MM.1S (cell line): ENCODE measurements at regions not wholly inside any gene's neighbourhood (a gene's known extent, or its start where the extent isn't known, plus 50 kb on each side); places are given as distances from the start of the nearest gene placed in this dataset.

Source experiments
- EZH2 ChIP-seq: fragments of 300-600 bp; sonication (generic); optimal IDR thresholded peaks from 2 replicates; pipeline ENCODE3; 2017; ENCODE audit warnings: low read depth, mild to moderate bottlenecking, antibody characterized with exemption, low read length, mixed read lengths
- EZH2phosphoT487 ChIP-seq: fragments of 300-600 bp; sonication (generic); IDR thresholded peaks from 2 replicates; pipeline ENCODE4 v1.6.1; 2018; ENCODE audit warnings: antibody characterized with exemption, low read length
- TF ChIP-seq, protein P1 (sequence below): fragments of 300-600 bp; sonication (generic); IDR thresholded peaks from 2 replicates; pipeline ENCODE4 v1.5.1; 2016; ENCODE audit warnings: antibody characterized with exemption, low read length, mixed read lengths

DNA sequence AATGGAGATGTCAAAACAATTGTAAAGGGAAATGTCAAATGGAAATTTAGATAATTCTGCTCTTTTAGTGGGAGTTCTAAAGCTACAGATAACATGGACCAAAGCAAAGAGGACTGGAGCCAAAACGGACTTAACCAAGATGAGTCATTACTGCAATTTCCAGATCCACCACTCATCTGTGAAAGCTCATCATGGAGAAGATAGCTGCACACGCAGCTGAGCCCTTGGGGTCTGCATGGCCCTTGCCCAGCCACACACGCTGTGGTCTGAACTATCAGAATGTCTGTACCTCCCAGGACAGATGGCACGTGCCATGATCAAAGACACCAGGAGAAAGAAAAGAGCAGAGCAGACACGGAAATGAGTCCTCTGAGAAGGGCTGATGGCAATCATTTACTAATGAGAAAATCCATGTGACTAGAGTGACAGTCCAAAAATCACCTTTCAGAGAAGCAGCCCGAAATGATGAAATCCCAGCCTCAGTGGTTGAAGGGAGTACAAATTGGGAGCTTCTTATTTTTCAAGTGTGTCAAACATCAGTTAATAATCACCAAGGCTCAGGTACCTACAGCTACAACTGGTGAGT lies 177.9 kb upstream of the MGMT start:
- TF ChIP-seq, protein P1, sequence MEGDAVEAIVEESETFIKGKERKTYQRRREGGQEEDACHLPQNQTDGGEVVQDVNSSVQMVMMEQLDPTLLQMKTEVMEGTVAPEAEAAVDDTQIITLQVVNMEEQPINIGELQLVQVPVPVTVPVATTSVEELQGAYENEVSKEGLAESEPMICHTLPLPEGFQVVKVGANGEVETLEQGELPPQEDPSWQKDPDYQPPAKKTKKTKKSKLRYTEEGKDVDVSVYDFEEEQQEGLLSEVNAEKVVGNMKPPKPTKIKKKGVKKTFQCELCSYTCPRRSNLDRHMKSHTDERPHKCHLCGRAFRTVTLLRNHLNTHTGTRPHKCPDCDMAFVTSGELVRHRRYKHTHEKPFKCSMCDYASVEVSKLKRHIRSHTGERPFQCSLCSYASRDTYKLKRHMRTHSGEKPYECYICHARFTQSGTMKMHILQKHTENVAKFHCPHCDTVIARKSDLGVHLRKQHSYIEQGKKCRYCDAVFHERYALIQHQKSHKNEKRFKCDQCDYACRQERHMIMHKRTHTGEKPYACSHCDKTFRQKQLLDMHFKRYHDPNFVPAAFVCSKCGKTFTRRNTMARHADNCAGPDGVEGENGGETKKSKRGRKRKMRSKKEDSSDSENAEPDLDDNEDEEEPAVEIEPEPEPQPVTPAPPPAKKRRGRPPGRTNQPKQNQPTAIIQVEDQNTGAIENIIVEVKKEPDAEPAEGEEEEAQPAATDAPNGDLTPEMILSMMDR = no peak
- TF ChIP-seq EZH2 (no peak), EZH2phosphoT487 (no peak)
